CD14-positive monocyte (primary cell): ENCODE measurements at regions not wholly inside any gene's neighbourhood (a gene's known extent, or its start where the extent isn't known, plus 50 kb on each side); places are given as distances from the start of the nearest gene placed in this dataset.

Experiments used
- DNase-seq, 3 donors: peaks; one replicate each; pipeline ENCODE4 v3.0.0-alpha.2; 2011 to 2022
- H2AFZ ChIP-seq: 2 replicates; pipeline ENCODE4 v1.6.0; 2012; ENCODE audit warnings: mild to moderate bottlenecking, low read depth, low read length, inconsistent platforms; ENCODE audit not compliant: insufficient read depth, poor library complexity, severe bottlenecking
- H3K27ac ChIP-seq, 2 donors: 1 replicate in 1 of 2; 2 replicates in 1 of 2; pipeline ENCODE4 v1.5.1; 2012 to 2013; ENCODE audit warnings: low read length in 2 of 2, control low read depth in 1 of 2, inconsistent platforms in 1 of 2, low read depth in 1 of 2, mild to moderate bottlenecking in 1 of 2
- H3K27me3 ChIP-seq, 2 donors: one replicate each; pipeline versions ENCODE4 v1.6.0 to v1.6.1; 2011 to 2013; ENCODE audit warnings: low read length in 2 of 2; ENCODE audit not compliant: control insufficient read depth in 2 of 2, insufficient read depth in 2 of 2
- H3K36me3 ChIP-seq, 2 donors: replicated peaks in 1 of 2; 1 replicate in 1 of 2; 2 replicates in 1 of 2; pipeline versions ENCODE4 v1.5.1 to v1.6.1; 2012 to 2013; ENCODE audit warnings: low read length in 2 of 2, control low read depth in 1 of 2, inconsistent platforms in 1 of 2, mild to moderate bottlenecking in 1 of 2; ENCODE audit not compliant: insufficient read depth in 2 of 2, control insufficient read depth in 1 of 2
- H3K4me1 ChIP-seq, 2 donors: 1 replicate in 1 of 2; 2 replicates in 1 of 2; pipeline versions ENCODE4 v1.5.1 to v1.6.1; 2012 to 2013; ENCODE audit warnings: low read length in 2 of 2, control low read depth in 1 of 2, inconsistent platforms in 1 of 2, mild to moderate bottlenecking in 1 of 2, moderate library complexity in 1 of 2; ENCODE audit not compliant: insufficient read depth in 2 of 2, control insufficient read depth in 1 of 2
- H3K4me2 ChIP-seq: replicated peaks from 2 replicates; pipeline ENCODE3; 2012; ENCODE audit warnings: low read length, moderate library complexity, mild to moderate bottlenecking; ENCODE audit not compliant: poor library complexity, severe bottlenecking; ENCODE audit errors: extremely low read depth
- H3K4me3 ChIP-seq, 3 experiments: fragments of 200-600 bp in 1 of 3; sonication (generic) in 1 of 3; replicated peaks in 1 of 3; 1 replicate in 2 of 3; 2 replicates in 1 of 3; pipeline ENCODE4 v1.5.1; 2011 to 2013; ENCODE audit warnings: low read length in 3 of 3, mild to moderate bottlenecking in 3 of 3, control low read depth in 2 of 3, low read depth in 2 of 3, inconsistent platforms in 1 of 3, moderate library complexity in 1 of 3
- H3K79me2 ChIP-seq: 2 replicates; pipeline ENCODE4 v1.6.0; 2012; ENCODE audit warnings: mild to moderate bottlenecking, control low read depth, inconsistent platforms, low read length, moderate library complexity; ENCODE audit not compliant: insufficient read depth
- H3K9ac ChIP-seq: 2 replicates; pipeline ENCODE4 v1.6.0; 2017; ENCODE audit warnings: low read length, mild to moderate bottlenecking; ENCODE audit not compliant: insufficient read depth, poor library complexity, severe bottlenecking
- H3K9me3 ChIP-seq, 2 donors: replicated peaks in 1 of 2; 1 replicate in 1 of 2; 2 replicates in 1 of 2; pipeline versions ENCODE4 v1.5.1 to v1.6.1; 2012 to 2013; ENCODE audit warnings: low read length in 2 of 2, control low read depth in 1 of 2; ENCODE audit not compliant: control insufficient read depth in 1 of 2, insufficient read depth in 1 of 2
- H4K20me1 ChIP-seq: 2 replicates; pipeline ENCODE4 v1.6.0; 2012; ENCODE audit warnings: mild to moderate bottlenecking, low read length, control low read depth, moderate library complexity; ENCODE audit not compliant: insufficient read depth
- H3K27ac Mint-ChIP-seq, 7 donors: one replicate each; pipeline ENCODE4 v1.8.0; 2020; ENCODE audit warnings: mild to moderate bottlenecking in 7 of 7, mixed read lengths in 7 of 7, moderate library complexity in 6 of 7, inconsistent platforms in 2 of 7
- H3K27me3 Mint-ChIP-seq, 3 donors: one replicate each; pipeline ENCODE4 v1.8.0; 2021 to 2022; ENCODE audit warnings: low read depth in 3 of 3, mild to moderate bottlenecking in 3 of 3, mixed read lengths in 3 of 3, moderate library complexity in 3 of 3, inconsistent platforms in 1 of 3
- H3K36me3 Mint-ChIP-seq, 2 donors: one replicate each; pipeline ENCODE4 v1.8.0; 2020; ENCODE audit warnings: mixed read lengths in 2 of 2, inconsistent platforms in 1 of 2, mild to moderate bottlenecking in 1 of 2
- H3K4me1 Mint-ChIP-seq: one replicate; pipeline ENCODE4 v1.8.0; 2020; ENCODE audit warnings: mild to moderate bottlenecking, mixed read lengths
- H3K4me3 Mint-ChIP-seq, 2 donors: one replicate each; pipeline ENCODE4 v1.8.0; 2020; ENCODE audit warnings: mild to moderate bottlenecking in 2 of 2, mixed read lengths in 2 of 2, moderate library complexity in 1 of 2
- H3K9me3 Mint-ChIP-seq, 7 donors: one replicate each; pipeline ENCODE4 v1.8.0; 2020 to 2022; ENCODE audit warnings: mixed read lengths in 7 of 7, mild to moderate bottlenecking in 6 of 7, moderate library complexity in 6 of 7, inconsistent platforms in 2 of 7
- CTCF ChIP-seq: fragments of 200-600 bp; IDR thresholded peaks from one replicate; pipeline ENCODE4 v1.8.0; 2022; ENCODE audit warnings: antibody characterized with exemption, mild to moderate bottlenecking
- WGBS: methylation state at CpG from one replicate; pipeline ENCODE4 v1.1.5; 2013; ENCODE audit warnings: missing lambda C conversion rate; ENCODE audit not compliant: insufficient coverage; 5-methylcytosine and 5-hydroxymethylcytosine counted together
- intact Hi-C, 2 donors: fragments of 100-400 bp; cut with micrococcal nuclease; formaldehyde crosslinking; loops; one replicate each; pipeline versions ENCODE4 v1.15.0 to v1.15.1; 2023

GRCh38 chr6:40325041-40325440 lies 262.1 kb downstream of the LRFN2 start:
- Histone ChIP-seq H3K9ac (no peak overlapping the region), H3K27me3 (no peaks in the 10 kb centered on the region), H3K36me3 (no peaks in the 10 kb centered on the region), H2AFZ (no peak overlapping the region), H3K27ac (no peak overlapping the region), H3K9me3 (no peaks in the 10 kb centered on the region), H3K4me3 (no peak overlapping the region), H3K4me1 (no peaks in the 10 kb centered on the region), H3K4me2 (no peak overlapping the region), H3K79me2 (no peaks in the 10 kb centered on the region), H4K20me1 (no peaks in the 10 kb centered on the region)
- WGBS: 76% methylated on average over 2 of the region's 2 CpGs
- no peaks in the 10 kb centered on the region for H3K36me3 Mint-ChIP-seq
- no peak for TF ChIP-seq CTCF
- no peak for DNase-seq
- peaks cover 0 to 2% (median 0%) of the 10 kb centered on the region in 7 donors for H3K9me3 Mint-ChIP-seq
- peaks cover 6% of the 10 kb centered on the region for H3K4me1 Mint-ChIP-seq
- peak overlapping the region in 1 of 2 donors; percentile 26 for H3K4me3 Mint-ChIP-seq
- no peak overlapping the region for H3K27ac Mint-ChIP-seq
- intact Hi-C loops: no loop called here
- peaks cover 12 to 19% (median 17%) of the 10 kb centered on the region in 3 donors for H3K27me3 Mint-ChIP-seq

GRCh38 chr6:40323881-40324634 lies 263.1 kb downstream of the LRFN2 start:
- H4K20me1 ChIP-seq: no peaks in the 10 kb centered on the region
- H3K4me1 ChIP-seq: no peaks in the 10 kb centered on the region
- DNase-seq: no peak
- H3K27me3 Mint-ChIP-seq: peaks cover 9 to 20% (median 13%) of the 10 kb centered on the region in 3 donors
- no peak overlapping the region for H3K27ac ChIP-seq
- WGBS: 80% methylated on average over 2 of the region's 8 CpGs
- H3K27me3 ChIP-seq: no peaks in the 10 kb centered on the region
- H3K4me2 ChIP-seq: no peak overlapping the region
- H3K4me1 Mint-ChIP-seq: peaks cover 6% of the 10 kb centered on the region
- H3K36me3 ChIP-seq: no peaks in the 10 kb centered on the region
- H3K9me3 Mint-ChIP-seq: peaks cover 0 to 6% (median 2%) of the 10 kb centered on the region in 7 donors
- no peaks in the 10 kb centered on the region for H3K36me3 Mint-ChIP-seq
- no peak for TF ChIP-seq CTCF
- no peak overlapping the region for H2AFZ ChIP-seq
- H3K9me3 ChIP-seq: no peaks in the 10 kb centered on the region
- intact Hi-C loops: no loop called here
- H3K9ac ChIP-seq: no peak overlapping the region
- no peak overlapping the region for H3K27ac Mint-ChIP-seq
- H3K79me2 ChIP-seq: no peaks in the 10 kb centered on the region
- H3K4me3 Mint-ChIP-seq: no peak overlapping the region
- no peak overlapping the region for H3K4me3 ChIP-seq
